ENCODE measurements at regions not wholly inside any gene's neighbourhood (a gene's known extent, or its start where the extent isn't known, plus 50 kb on each side); places are given as distances from the start of the nearest gene placed in this dataset.

DNA sequence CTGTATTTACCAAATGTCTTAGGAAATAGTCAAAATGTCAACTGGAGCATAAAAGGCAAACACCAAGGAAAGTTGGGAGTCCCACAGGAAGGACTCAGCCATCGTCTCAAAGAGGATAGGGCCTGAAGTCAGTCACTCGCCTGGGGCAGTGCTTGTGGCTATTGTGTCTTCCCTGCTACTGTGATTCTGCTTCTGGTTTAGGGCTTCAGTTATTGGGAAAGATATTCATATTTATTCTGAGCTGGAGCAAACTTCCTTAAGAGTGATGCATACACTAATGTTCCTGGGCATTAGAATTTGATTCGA, 118.1 kb downstream of the EDEM1 start:
- TF ChIP-seq POLR2A (IDR thresholded peaks at IDR 0.05) (no peak), CTCF (IDR thresholded peaks at IDR 0.05) (no peak), EP300 (IDR thresholded peaks at IDR 0.05) (no peak)

All from stomach (tissue), 4 donors.